HG02571 (cell line): ENCODE measurements at regions not wholly inside any gene's neighbourhood (a gene's known extent, or its start where the extent isn't known, plus 50 kb on each side); places are given as distances from the start of the nearest gene placed in this dataset.
"Not testable (repeated sequence)": the region's sequence is repeated elsewhere in the genome, so short reads cannot be mapped to it uniquely, and the experiment has no call there.

Experiments
- ATAC-seq: cut with Tn5 transposase; IDR thresholded peaks from one replicate; pipeline ENCODE4 v1.9.1; 2021; ENCODE audit warnings: mild to moderate bottlenecking, moderate library complexity; ENCODE audit not compliant: unreplicated experiment

GRCh38 chr20:47440857-47441773, 60.6 kb upstream of the NCOA3 start:
- no peak for ATAC-seq

- ATAC-seq: no peak
Measured at GRCh38 chr20:47441774-47442150, 59.9 kb upstream of the NCOA3 start.

DNA sequence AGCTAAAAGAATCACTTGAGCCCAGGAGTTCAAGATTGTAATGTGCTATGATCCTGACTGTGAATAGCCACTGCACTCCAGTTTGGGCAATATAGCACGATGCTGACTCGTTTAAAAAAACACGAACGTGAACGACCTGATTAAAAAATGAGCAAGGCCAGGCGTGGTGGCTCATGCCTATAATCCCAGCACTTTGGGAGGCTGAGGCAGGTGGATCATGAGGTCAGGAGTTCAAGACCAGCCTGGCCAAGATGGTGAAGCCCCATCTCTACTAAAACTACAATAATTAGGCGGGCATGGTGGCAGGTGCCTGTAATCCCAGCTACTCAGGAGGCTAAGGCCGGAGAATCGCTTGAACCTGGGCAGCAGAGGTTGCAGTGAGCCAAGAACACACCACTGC, 58.6 kb upstream of the NCOA3 start:
- not testable (repeated sequence) for ATAC-seq

DNA sequence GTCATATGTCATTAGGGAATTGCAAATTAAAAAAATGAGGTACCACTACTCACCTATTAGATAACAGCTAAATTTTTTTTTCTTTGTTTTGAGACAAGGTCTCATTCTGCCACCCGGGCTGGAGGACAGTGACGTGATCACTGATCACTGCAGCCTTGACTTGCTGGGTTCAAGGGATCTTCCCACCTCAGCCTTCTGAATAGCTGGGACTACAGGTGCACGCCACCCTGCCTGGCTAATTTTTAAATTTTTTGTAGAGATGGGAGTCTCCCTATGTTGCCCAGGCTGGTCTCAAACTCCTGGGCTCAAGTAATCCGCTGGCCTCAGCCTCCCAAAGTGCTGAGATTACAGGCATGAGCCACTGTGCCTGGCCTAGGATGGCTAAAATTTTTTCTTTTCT, 57.1 kb upstream of the NCOA3 start:
- ATAC-seq: no peak

- ATAC-seq: no peak
Measured at GRCh38 chr20:47445291-47445690, 56.4 kb upstream of the NCOA3 start.

GRCh38 chr20:47447350-47448296, 54.1 kb upstream of the NCOA3 start:
- not testable (repeated sequence) for ATAC-seq

GRCh38 chr20:47448429-47448828, 53.3 kb upstream of the NCOA3 start:
- ATAC-seq: no peak

GRCh38 chr20:47451602-47451904, 50.1 kb upstream of the NCOA3 start:
- ATAC-seq: no peak
